GM12864 (cell line): ENCODE measurements at regions not wholly inside any gene's neighbourhood (a gene's known extent, or its start where the extent isn't known, plus 50 kb on each side); places are given as distances from the start of the nearest gene placed in this dataset.

Source experiments
- DNase-seq: peaks from one replicate; pipeline ENCODE4 v3.0.0-alpha.2; 2011; ENCODE audit warnings: low read depth
- H3K4me3 ChIP-seq: 2 replicates; pipeline ENCODE4 v1.5.1; 2011; ENCODE audit warnings: mild to moderate bottlenecking, low read depth, low read length, control low read depth
- CTCF ChIP-seq: IDR thresholded peaks from 2 replicates; pipeline ENCODE4 v1.5.1; 2011; ENCODE audit warnings: low read depth, mild to moderate bottlenecking, moderate library complexity, low read length, control low read depth, inconsistent platforms; ENCODE audit errors: missing control alignments

- no peak overlapping the region for H3K4me3 ChIP-seq
- TF ChIP-seq CTCF = no peak
- DNase-seq = no peak
Measured at GRCh38 chr2:128660836-128661235, 342.2 kb upstream of the HS6ST1 start.

- H3K4me3 ChIP-seq = no peak overlapping the region
- TF ChIP-seq CTCF = no peak
- DNase-seq = no peak
Measured at GRCh38 chr2:128661311-128661710, 342.6 kb upstream of the HS6ST1 start.

- DNase-seq = no peak
- no peak for TF ChIP-seq CTCF
- no peak overlapping the region for H3K4me3 ChIP-seq
Measured at GRCh38 chr2:128662051-128662471, 343.4 kb upstream of the HS6ST1 start.

- H3K4me3 ChIP-seq = no peak overlapping the region
- TF ChIP-seq CTCF = no peak
- DNase-seq = no peak
Measured at GRCh38 chr2:128663371-128664050, 344.8 kb upstream of the HS6ST1 start.

GRCh38 chr2:128664499-128664971 is 345.9 kb upstream of the HS6ST1 start:
- no peak for DNase-seq
- no peak for TF ChIP-seq CTCF
- no peak overlapping the region for H3K4me3 ChIP-seq

GRCh38 chr2:128665113-128665512 is 346.4 kb upstream of the HS6ST1 start:
- TF ChIP-seq CTCF = no peak
- no peak for DNase-seq

GRCh38 chr2:128666596-128666995 is 347.9 kb upstream of the HS6ST1 start:
- H3K4me3 ChIP-seq = no peak overlapping the region
- no peak for DNase-seq
- no peak for TF ChIP-seq CTCF

More at GRCh38 chr2:128665113-128665512, 346.4 kb upstream of the HS6ST1 start:
- H3K4me3 ChIP-seq = no peak overlapping the region
